Suppressor macrophage (primary cell): ENCODE measurements at regions not wholly inside any gene's neighbourhood (a gene's known extent, or its start where the extent isn't known, plus 50 kb on each side); places are given as distances from the start of the nearest gene placed in this dataset.

Experiments used
- DNase-seq, 4 experiments: peaks; one replicate each; pipeline ENCODE4 v3.0.0-alpha.2; 2020 to 2022

- no peak for DNase-seq
Measured at GRCh38 chr16:65227150-65227835, 105.4 kb upstream of the CDH11 start.

- DNase-seq: no peak
Measured at GRCh38 chr16:65226077-65226476, 104.2 kb upstream of the CDH11 start.

GRCh38 chr16:65225488-65225887 is 103.6 kb upstream of the CDH11 start:
- DNase-seq: no peak

GRCh38 chr16:65224994-65225393 is 103.1 kb upstream of the CDH11 start:
- DNase-seq: no peak

GRCh38 chr16:65224471-65224870 is 102.6 kb upstream of the CDH11 start:
- DNase-seq: no peak

GRCh38 chr16:65223335-65223734 is 101.5 kb upstream of the CDH11 start:
- no peak for DNase-seq

- DNase-seq: no peak
Measured at GRCh38 chr16:65222536-65222935, 100.7 kb upstream of the CDH11 start.

- no peak for DNase-seq
Measured at GRCh38 chr16:65222049-65222448, 100.2 kb upstream of the CDH11 start.

GRCh38 chr16:65219786-65220185 is 97.9 kb upstream of the CDH11 start:
- no peak for DNase-seq

GRCh38 chr16:65218348-65218747 is 96.5 kb upstream of the CDH11 start:
- no peak for DNase-seq

- DNase-seq: no peak
Measured at GRCh38 chr16:65213866-65214595, 92.2 kb upstream of the CDH11 start.

- DNase-seq: no peak
Measured at GRCh38 chr16:65212791-65213190, 90.9 kb upstream of the CDH11 start.

GRCh38 chr16:65212240-65212639 is 90.4 kb upstream of the CDH11 start:
- DNase-seq: no peak

GRCh38 chr16:65202461-65202860 is 80.6 kb upstream of the CDH11 start:
- no peak for DNase-seq

- no peak for DNase-seq
Measured at GRCh38 chr16:65201511-65201910, 79.6 kb upstream of the CDH11 start.

- no peak for DNase-seq
Measured at GRCh38 chr16:65200857-65201256, 79.0 kb upstream of the CDH11 start.

GRCh38 chr16:65200156-65200773 is 78.4 kb upstream of the CDH11 start:
- DNase-seq: no peak

- DNase-seq: no peak
Measured at GRCh38 chr16:65196420-65197075, 74.7 kb upstream of the CDH11 start.

GRCh38 chr16:65195998-65196397 is 74.1 kb upstream of the CDH11 start:
- no peak for DNase-seq

- DNase-seq: no peak
Measured at GRCh38 chr16:65185241-65185778, 63.4 kb upstream of the CDH11 start.

- DNase-seq: no peak
Measured at GRCh38 chr16:65181071-65181561, 59.3 kb upstream of the CDH11 start.

- DNase-seq: no peak
Measured at GRCh38 chr16:65178151-65178550, 56.3 kb upstream of the CDH11 start.

GRCh38 chr16:65176603-65177002 is 54.7 kb upstream of the CDH11 start:
- no peak for DNase-seq
